Left lung (tissue), 4 donors: ENCODE measurements at regions not wholly inside any gene's neighbourhood (a gene's known extent, or its start where the extent isn't known, plus 50 kb on each side); places are given as distances from the start of the nearest gene placed in this dataset.

Source experiments
- ATAC-seq: fragments of 200-7000 bp; cut with Tn5 transposase; one replicate; pipeline ENCODE4 v1.9.1; 2020; ENCODE audit warnings: moderate library complexity
- DNase-seq, 4 donors: peaks; one replicate each; pipeline ENCODE4 v3.0.0-alpha.2; 2013 to 2020
- H3K27ac ChIP-seq, 2 donors: fragments of 200-600 bp; sonication (generic) in 1 of 2; one replicate each; pipeline versions ENCODE4 v1.5.0 to v1.8.0; 2020 to 2021
- H3K27me3 ChIP-seq, 2 donors: fragments of 200-600 bp; sonication (generic) in 1 of 2; one replicate each; pipeline versions ENCODE4 v1.5.0 to v1.8.0; 2020 to 2021
- H3K36me3 ChIP-seq, 2 donors: fragments of 200-600 bp; sonication (generic) in 1 of 2; one replicate each; pipeline versions ENCODE4 v1.5.0 to v1.8.0; 2020 to 2021
- H3K4me1 ChIP-seq, 2 donors: fragments of 200-600 bp; one replicate each; pipeline ENCODE4 v1.8.0; 2021
- H3K4me3 ChIP-seq, 2 donors: fragments of 200-600 bp; sonication (generic) in 1 of 2; one replicate each; pipeline versions ENCODE4 v1.5.0 to v1.8.0; 2020 to 2021; ENCODE audit warnings: mild to moderate bottlenecking in 1 of 2
- H3K9me3 ChIP-seq, 2 donors: fragments of 200-600 bp; sonication (generic) in 1 of 2; one replicate each; pipeline versions ENCODE4 v1.5.0 to v1.8.0; 2020 to 2021
- intact Hi-C, 2 donors: fragments of 100-400 bp; cut with DNase I; formaldehyde crosslinking; loops; one replicate each; pipeline versions ENCODE4 v1.11.2 to v1.14.2; 2022
- TF ChIP-seq, protein P1 (sequence below), 2 donors: fragments of 200-600 bp; sonication (generic) in 1 of 2; IDR thresholded peaks; one replicate each; pipeline versions ENCODE4 v1.5.0 to v1.8.0; 2021; ENCODE audit warnings: antibody characterized with exemption in 2 of 2
- donor health status: DM: no; HTN: yes; CAD: no.
- donor health status: DM: no; HTN: no; CAD: no.

DNA sequence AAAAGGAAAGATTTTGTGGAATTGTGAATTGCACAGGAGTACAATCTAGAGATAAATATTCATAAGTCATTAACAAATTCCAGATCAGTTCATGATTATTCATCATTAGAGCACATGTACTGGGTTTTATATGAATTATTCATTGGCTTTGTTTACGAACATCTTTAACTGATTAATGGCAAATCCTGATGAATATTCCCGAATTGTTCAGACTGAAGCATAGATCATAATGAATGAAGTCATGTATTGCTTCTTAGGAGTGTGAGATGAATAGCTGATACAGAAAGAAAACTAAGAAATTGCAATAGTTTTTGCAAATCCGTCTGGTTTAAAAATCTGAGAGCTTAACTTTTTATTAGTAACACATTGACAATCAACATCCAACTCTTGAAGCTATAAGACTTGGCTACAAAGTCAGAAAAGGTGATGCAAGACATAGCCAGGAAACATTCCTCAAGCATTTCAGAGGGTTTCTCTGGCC lies 183.6 kb upstream of the DGKB start:
- ATAC-seq: no peak
- Histone ChIP-seq H3K27me3 (no peaks in the 10 kb centered on the region), H3K36me3 (no peaks in the 10 kb centered on the region), H3K9me3 (no peaks in the 10 kb centered on the region), H3K4me3 (no peak overlapping the region), H3K27ac (no peak overlapping the region), H3K4me1 (no peaks in the 10 kb centered on the region)
- intact Hi-C loops: no loop called here
- TF ChIP-seq, protein P1, sequence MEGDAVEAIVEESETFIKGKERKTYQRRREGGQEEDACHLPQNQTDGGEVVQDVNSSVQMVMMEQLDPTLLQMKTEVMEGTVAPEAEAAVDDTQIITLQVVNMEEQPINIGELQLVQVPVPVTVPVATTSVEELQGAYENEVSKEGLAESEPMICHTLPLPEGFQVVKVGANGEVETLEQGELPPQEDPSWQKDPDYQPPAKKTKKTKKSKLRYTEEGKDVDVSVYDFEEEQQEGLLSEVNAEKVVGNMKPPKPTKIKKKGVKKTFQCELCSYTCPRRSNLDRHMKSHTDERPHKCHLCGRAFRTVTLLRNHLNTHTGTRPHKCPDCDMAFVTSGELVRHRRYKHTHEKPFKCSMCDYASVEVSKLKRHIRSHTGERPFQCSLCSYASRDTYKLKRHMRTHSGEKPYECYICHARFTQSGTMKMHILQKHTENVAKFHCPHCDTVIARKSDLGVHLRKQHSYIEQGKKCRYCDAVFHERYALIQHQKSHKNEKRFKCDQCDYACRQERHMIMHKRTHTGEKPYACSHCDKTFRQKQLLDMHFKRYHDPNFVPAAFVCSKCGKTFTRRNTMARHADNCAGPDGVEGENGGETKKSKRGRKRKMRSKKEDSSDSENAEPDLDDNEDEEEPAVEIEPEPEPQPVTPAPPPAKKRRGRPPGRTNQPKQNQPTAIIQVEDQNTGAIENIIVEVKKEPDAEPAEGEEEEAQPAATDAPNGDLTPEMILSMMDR (IDR thresholded peaks at IDR 0.05): no peak
- DNase-seq: no peak

DNA sequence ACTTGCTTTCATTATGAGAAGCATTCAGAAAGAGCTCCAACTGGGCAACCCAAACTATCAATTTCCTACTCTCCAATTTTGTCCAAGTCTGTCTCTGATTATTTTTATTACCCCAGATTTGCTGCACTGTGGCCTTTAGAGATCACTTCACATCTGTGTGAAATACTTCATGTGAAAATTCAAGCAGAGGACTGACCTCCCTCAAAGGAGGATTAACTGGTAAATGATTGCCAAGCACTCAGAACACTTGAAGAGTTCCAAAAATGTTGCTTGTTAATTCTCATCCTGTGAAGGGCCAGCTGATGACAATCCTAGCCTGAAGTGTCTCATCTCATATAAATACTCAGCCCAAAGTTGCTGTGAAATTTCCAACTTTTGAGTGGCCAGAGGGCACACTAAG lies 182.8 kb upstream of the DGKB start:
- intact Hi-C loops: no loop called here
- Histone ChIP-seq H3K27me3 (no peaks in the 10 kb centered on the region), H3K9me3 (no peaks in the 10 kb centered on the region), H3K27ac (no peak overlapping the region), H3K4me1 (no peaks in the 10 kb centered on the region), H3K36me3 (no peaks in the 10 kb centered on the region), H3K4me3 (no peak overlapping the region)
- no peak for DNase-seq
- TF ChIP-seq, protein P1 (IDR thresholded peaks at IDR 0.05): no peak
- ATAC-seq: no peak

DNA sequence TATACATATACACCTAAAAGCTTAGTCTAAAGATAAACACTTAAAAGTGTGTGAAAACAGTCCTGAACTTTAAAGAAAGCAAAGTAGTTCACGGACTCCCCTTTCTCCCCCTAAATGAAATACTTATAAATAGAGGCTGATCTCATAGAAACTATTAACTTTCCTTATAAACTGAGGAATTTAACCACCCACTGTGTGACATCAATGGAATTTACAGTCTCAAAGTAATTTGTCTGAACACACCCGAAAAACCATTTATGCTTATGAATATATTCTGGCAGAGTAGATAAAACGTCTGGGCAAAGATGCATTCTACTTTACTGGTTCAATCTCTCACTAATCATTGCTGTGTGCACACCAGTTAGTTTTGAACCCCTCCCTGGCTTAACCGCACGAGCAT lies 181.8 kb upstream of the DGKB start:
- ATAC-seq (no peak), DNase-seq (no peak)
- intact Hi-C loops: no loop called here
- no peak overlapping the region for H3K4me3 ChIP-seq
- no peaks in the 10 kb centered on the region for H3K27me3 ChIP-seq
- no peaks in the 10 kb centered on the region for H3K9me3 ChIP-seq
- no peaks in the 10 kb centered on the region for H3K4me1 ChIP-seq
- no peaks in the 10 kb centered on the region for H3K36me3 ChIP-seq
- TF ChIP-seq, protein P1 (IDR thresholded peaks at IDR 0.05): no peak
- no peak overlapping the region for H3K27ac ChIP-seq

DNA sequence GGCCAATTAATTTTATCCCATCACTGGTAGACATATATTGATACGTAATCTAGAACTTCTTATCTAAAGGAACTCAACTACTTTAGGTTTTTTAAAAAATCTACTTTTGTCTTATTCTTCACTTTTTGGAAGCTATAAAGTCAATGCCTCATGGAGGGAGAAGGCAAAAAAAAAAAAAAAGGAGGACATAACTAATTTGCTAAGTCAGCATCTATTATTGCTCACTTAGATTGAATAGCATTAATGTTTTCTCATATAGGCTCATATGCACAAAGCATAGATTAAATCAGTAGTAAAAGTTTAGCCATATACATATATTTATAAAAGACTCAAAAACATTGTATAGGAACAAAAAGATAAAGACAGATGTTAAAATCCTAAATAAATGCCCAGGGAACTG lies 179.3 kb upstream of the DGKB start:
- H3K4me1 ChIP-seq: no peaks in the 10 kb centered on the region
- no peak overlapping the region for H3K4me3 ChIP-seq
- intact Hi-C loops: no loop called here
- no peak for ATAC-seq
- H3K27me3 ChIP-seq: no peaks in the 10 kb centered on the region
- TF ChIP-seq, protein P1 (IDR thresholded peaks at IDR 0.05): no peak
- H3K36me3 ChIP-seq: no peaks in the 10 kb centered on the region
- no peak overlapping the region for H3K27ac ChIP-seq
- H3K9me3 ChIP-seq: peaks cover 0 to 3% of the 10 kb centered on the region in 2 donors
- no peak for DNase-seq

DNA sequence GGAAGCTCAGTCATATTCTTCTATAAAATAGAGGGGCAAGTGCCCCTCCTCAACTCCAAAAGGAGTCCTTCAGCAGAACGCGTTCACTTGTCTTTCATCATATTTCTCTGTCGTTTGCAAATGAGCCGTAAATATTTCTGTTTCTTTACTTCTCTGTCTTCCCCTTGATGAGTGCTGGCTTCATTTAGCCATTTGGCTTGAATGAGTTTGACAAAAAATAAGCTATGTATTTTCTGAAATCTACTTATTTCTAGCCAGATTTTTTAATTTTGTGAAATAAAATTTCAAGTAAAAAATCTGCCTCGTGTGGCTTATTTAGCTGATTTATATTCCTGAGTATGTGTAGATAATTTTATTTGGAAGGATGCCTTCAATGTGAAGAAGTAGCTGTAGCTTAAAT lies 170.8 kb upstream of the DGKB start:
- DNase-seq: no peak
- TF ChIP-seq, protein P1 (IDR thresholded peaks at IDR 0.05): no peak
- intact Hi-C loops: loop anchor here in 1 of 2 donors (10.0 kb wide), 1 partner anchor 62 kb away; no protein-coding TSS in a partner anchor
- Histone ChIP-seq H3K4me3 (no peak overlapping the region), H3K9me3 (peaks cover 0 to 3% of the 10 kb centered on the region in 2 donors), H3K27ac (no peak overlapping the region), H3K4me1 (no peaks in the 10 kb centered on the region), H3K36me3 (no peaks in the 10 kb centered on the region), H3K27me3 (no peaks in the 10 kb centered on the region)
- no peak for ATAC-seq
